IMR-90 (cell line): ENCODE measurements at regions not wholly inside any gene's neighbourhood (a gene's known extent, or its start where the extent isn't known, plus 50 kb on each side); places are given as distances from the start of the nearest gene placed in this dataset.
"Not testable (repeated sequence)": the region's sequence is repeated elsewhere in the genome, so short reads cannot be mapped to it uniquely, and the experiment has no call there.

Source experiments
- ATAC-seq: fragments of 200-7000 bp; cut with Tn5 transposase; 2 replicates; pipeline ENCODE4 v1.9.1; 2020; ENCODE audit warnings: low read depth, mild to moderate bottlenecking, moderate library complexity
- BruUV-seq: library from RNA; stranded (reverse); fragments of 400-500 nt; replicated peaks from 2 replicates; lab custom pipeline; 2021; lab: Mats Ljungman, UMichigan
- CTCF ChIA-PET: fragments of 300-600 bp; formaldehyde crosslinking; extraction: SDS; loops from one replicate; lab custom pipeline; 2021; ENCODE audit warnings: antibody characterized with exemption; lab: Yijun Ruan, JAX
- POLR2A ChIA-PET: fragments of 300-600 bp; sonication (Branson Sonifier 250); formaldehyde crosslinking; loops from one replicate; lab custom pipeline; 2022; ENCODE audit warnings: antibody characterized with exemption; ENCODE audit not compliant: unreplicated experiment; lab: Charles Lee
- DNase-seq: peaks from one replicate; pipeline ENCODE4 v3.0.0; 2013
- H2AFZ ChIP-seq: replicated peaks from 2 replicates; pipeline ENCODE3; 2013; ENCODE audit warnings: low read length, mild to moderate bottlenecking; ENCODE audit not compliant: poor library complexity
- H2AK5ac ChIP-seq: 2 replicates; pipeline ENCODE4 v1.6.1; 2013; ENCODE audit warnings: low read depth, low read length, inconsistent platforms
- H2AK9ac ChIP-seq: replicated peaks from 2 replicates; pipeline ENCODE3; 2013; ENCODE audit warnings: mild to moderate bottlenecking, low read depth, low read length, moderate library complexity; ENCODE audit not compliant: poor library complexity
- H2BK120ac ChIP-seq: 2 replicates; pipeline ENCODE4 v1.6.1; 2013; ENCODE audit warnings: low read depth, low read length, inconsistent platforms
- H2BK15ac ChIP-seq: 3 replicates; pipeline ENCODE4 v1.6.1; 2013; ENCODE audit warnings: low read depth, low read length, inconsistent platforms
- H2BK20ac ChIP-seq: 2 replicates; pipeline ENCODE4 v1.6.1; 2013; ENCODE audit warnings: low read depth, mild to moderate bottlenecking, inconsistent platforms, low read length, moderate library complexity
- H2BK5ac ChIP-seq: 2 replicates; pipeline ENCODE4 v1.6.1; 2013; ENCODE audit warnings: mild to moderate bottlenecking, low read depth, low read length, inconsistent platforms; ENCODE audit not compliant: poor library complexity, severe bottlenecking
- H3K14ac ChIP-seq: replicated peaks from 2 replicates; pipeline ENCODE4 v1.6.1; 2013; ENCODE audit warnings: low read depth, low read length, inconsistent platforms
- H3K18ac ChIP-seq: 2 replicates; pipeline ENCODE4 v1.6.1; 2013; ENCODE audit warnings: low read depth, low read length, control low read depth
- H3K23ac ChIP-seq: 2 replicates; pipeline ENCODE4 v1.6.1; 2013; ENCODE audit warnings: low read depth, low read length, inconsistent platforms
- H3K27ac ChIP-seq: 2 replicates; pipeline ENCODE4 v1.5.1; 2013; ENCODE audit warnings: mild to moderate bottlenecking, control low read depth, low read length; ENCODE audit not compliant: insufficient read depth
- H3K27me3 ChIP-seq: 2 replicates; pipeline ENCODE4 v1.6.1; 2013; ENCODE audit warnings: low read length; ENCODE audit not compliant: control insufficient read depth, insufficient read depth
- H3K36me3 ChIP-seq: 2 replicates; pipeline ENCODE4 v1.6.1; 2013; ENCODE audit warnings: low read length, mixed read lengths; ENCODE audit not compliant: control insufficient read depth, insufficient read depth
- H3K4ac ChIP-seq: 2 replicates; pipeline ENCODE4 v1.6.1; 2013; ENCODE audit warnings: low read depth, low read length, inconsistent platforms
- H3K4me1 ChIP-seq: 2 replicates; pipeline ENCODE4 v1.6.1; 2013; ENCODE audit warnings: low read length, mixed read lengths; ENCODE audit not compliant: control insufficient read depth, insufficient read depth
- H3K4me2 ChIP-seq: 2 replicates; pipeline ENCODE4 v1.6.1; 2013; ENCODE audit warnings: low read depth, mild to moderate bottlenecking, control low read depth, low read length, moderate library complexity
- H3K4me3 ChIP-seq: 2 replicates; pipeline ENCODE4 v1.5.1; 2013; ENCODE audit warnings: low read depth, mild to moderate bottlenecking, control low read depth, low read length, moderate library complexity; ENCODE audit not compliant: insufficient read depth
- H3K56ac ChIP-seq: 2 replicates; pipeline ENCODE4 v1.6.1; 2013; ENCODE audit warnings: low read length, inconsistent platforms; ENCODE audit not compliant: insufficient read depth; ENCODE audit errors: extremely low read depth
- H3K79me1 ChIP-seq, 2 experiments: 2 replicates each; pipeline ENCODE4 v1.6.1; 2013; ENCODE audit warnings: low read length in 2 of 2, inconsistent platforms in 1 of 2, low read depth in 1 of 2
- H3K9ac ChIP-seq: 2 replicates; pipeline ENCODE4 v1.6.1; 2013; ENCODE audit warnings: low read depth, low read length, control low read depth
- H3K9me1 ChIP-seq: 2 replicates; pipeline ENCODE4 v1.6.1; 2013; ENCODE audit warnings: low read length, inconsistent platforms; ENCODE audit not compliant: insufficient read depth
- H3K9me3 ChIP-seq: 2 replicates; pipeline ENCODE4 v1.6.1; 2013; ENCODE audit warnings: low read length; ENCODE audit not compliant: control insufficient read depth, insufficient read depth
- H4K20me1 ChIP-seq: 2 replicates; pipeline ENCODE4 v1.6.1; 2013; ENCODE audit warnings: low read length, inconsistent platforms; ENCODE audit not compliant: insufficient read depth
- H4K5ac ChIP-seq: 2 replicates; pipeline ENCODE4 v1.6.1; 2013; ENCODE audit warnings: mild to moderate bottlenecking, low read depth, low read length, control low read depth
- H4K8ac ChIP-seq, 2 experiments: 2 replicates each; pipeline ENCODE4 v1.6.1; 2013; ENCODE audit warnings: low read depth in 2 of 2, low read length in 2 of 2, control low read depth in 1 of 2, inconsistent platforms in 1 of 2
- H4K91ac ChIP-seq: 2 replicates; pipeline ENCODE4 v1.6.1; 2013; ENCODE audit warnings: low read depth, low read length, inconsistent platforms; ENCODE audit not compliant: insufficient read depth
- CTCF ChIP-seq: conservative IDR thresholded peaks from 2 replicates; pipeline ENCODE4 v1.5.1; 2012; ENCODE audit warnings: mild to moderate bottlenecking, low read depth, low read length, improper control_type of control experiment
- RAD21 ChIP-seq: IDR thresholded peaks from 2 replicates; pipeline ENCODE4 v1.6.1; 2012; ENCODE audit warnings: low read length, improper control_type of control experiment
- RCOR1 ChIP-seq: IDR thresholded peaks from 2 replicates; pipeline ENCODE4 v1.6.1; 2012; ENCODE audit warnings: mild to moderate bottlenecking, low read length, improper control_type of control experiment; ENCODE audit not compliant: insufficient replicate concordance
- WGBS, 2 experiments: methylation state at CpG; one replicate each; pipeline versions ENCODE4 v1.1.5 to v1.1.7; 2013; ENCODE audit warnings: missing lambda C conversion rate in 2 of 2; ENCODE audit not compliant: insufficient read length in 1 of 2; ENCODE audit errors: extremely low coverage in 2 of 2; 5-methylcytosine and 5-hydroxymethylcytosine counted together
- dilution Hi-C: fragments of 300-500 bp; cut with HindIII; formaldehyde crosslinking; loops from one replicate; pipeline ENCODE4 v1.14.3; 2018; ENCODE audit warnings: low sequenced_read_pairs; ENCODE audit not compliant: unreplicated experiment
- in situ Hi-C: fragments of 300-500 bp; cut with MboI; formaldehyde crosslinking; loops from 3 replicates; pipeline ENCODE4 v1.14.3; 2019; ENCODE audit warnings: low sequenced_read_pairs, inconsistent platforms, mixed read lengths
- intact Hi-C: fragments of 100-400 bp; cut with micrococcal nuclease; formaldehyde crosslinking; loops from 2 replicates; pipeline ENCODE4 v1.10.0; 2022

DNA sequence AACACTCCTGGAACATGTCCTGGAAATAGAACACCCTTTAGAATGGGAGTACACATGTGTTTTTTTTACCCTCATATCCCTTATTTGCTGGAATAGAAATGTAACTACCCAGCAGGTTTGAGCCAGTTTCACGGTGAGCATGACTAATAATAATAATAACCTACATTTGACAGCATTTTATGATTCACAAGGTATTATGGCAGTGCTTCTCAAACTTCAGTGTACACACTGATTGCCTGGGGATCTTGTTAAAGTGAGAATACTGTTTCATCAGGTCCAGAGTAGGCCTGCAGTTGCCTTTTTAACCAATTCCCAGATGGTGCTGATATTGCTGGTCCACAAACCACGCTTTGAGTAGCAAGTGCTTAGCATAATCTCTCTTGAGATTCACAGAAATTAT, 63.9 kb downstream of the NFKBIZ start:
- Histone ChIP-seq H3K9ac (no peak overlapping the region), H3K9me1 (no peaks in the 10 kb centered on the region), H3K27ac (no peak overlapping the region), H2BK5ac (peak overlapping the region; percentile 27), H3K79me1 (no peaks in the 10 kb centered on the region), H2AK9ac (no peak overlapping the region), H2AK5ac (no peak overlapping the region), H2AFZ (no peak overlapping the region), H3K36me3 (no peaks in the 10 kb centered on the region), H2BK15ac (no peak overlapping the region; the same call in 2 of the 3 replicates), H3K4me3 (no peak overlapping the region), H3K4me2 (no peak overlapping the region), H2BK20ac (0 out of 2 replicates have a peak overlapping the region, but pooled peaks have one; percentile 38), H3K14ac (0 out of 2 replicates have a peak overlapping the region, but pooled peaks have one; percentile 33), H4K20me1 (no peaks in the 10 kb centered on the region), H3K9me3 (no peaks in the 10 kb centered on the region), H3K4me1 (no peaks in the 10 kb centered on the region; the same call in 1 of the 2 replicates), H4K8ac (no peak overlapping the region), H3K4ac (no peak overlapping the region), H3K56ac (no peak overlapping the region), H4K91ac (no peak overlapping the region), H2BK120ac (no peak overlapping the region), H4K5ac (no peak overlapping the region; the same call in 1 of the 2 replicates), H3K23ac (0 out of 2 replicates have a peak overlapping the region, but pooled peaks have one; percentile 25), H3K18ac (no peak overlapping the region; the same call in 1 of the 2 replicates), H3K27me3 (no peaks in the 10 kb centered on the region)
- DNase-seq (peak; percentile 70), ATAC-seq (no peak)
- no TSS peak for BruUV-seq
- ChIA-PET CTCF (no interaction called here), POLR2A (no interaction called here)
- dilution Hi-C loops: no loop called here
- in situ Hi-C loops: no loop called here
- TF ChIP-seq RCOR1 (no peak), CTCF (no peak), RAD21 (no peak)
- WGBS, 2 experiments: no CpG with 5 or more reads among the region's 2 CpGs
- intact Hi-C loops: no loop called here

GRCh38 chr3:101917761-101918160, 68.4 kb downstream of the NFKBIZ start:
- BruUV-seq, in situ Hi-C loops, CTCF ChIA-PET, H2BK15ac ChIP-seq, H3K9ac ChIP-seq, H3K4me1 ChIP-seq, DNase-seq, H4K8ac ChIP-seq, H2BK5ac ChIP-seq, H2AK9ac ChIP-seq, H2AFZ ChIP-seq, H3K36me3 ChIP-seq, H3K4ac ChIP-seq, H3K4me3 ChIP-seq, ATAC-seq, H2BK20ac ChIP-seq, POLR2A ChIA-PET, H3K14ac ChIP-seq, H3K9me3 ChIP-seq, H3K27me3 ChIP-seq, dilution Hi-C loops, H3K18ac ChIP-seq, H4K91ac ChIP-seq, H4K20me1 ChIP-seq, H2AK5ac ChIP-seq, H3K27ac ChIP-seq, H3K56ac ChIP-seq, H3K9me1 ChIP-seq, H2BK120ac ChIP-seq, intact Hi-C loops, H3K4me2 ChIP-seq, H4K5ac ChIP-seq, H3K79me1 ChIP-seq, H3K23ac ChIP-seq: not testable (repeated sequence)
- WGBS, 2 experiments: no CpG with 5 or more reads among the region's 2 CpGs
